ENCODE measurements at regions not wholly inside any gene's neighbourhood (a gene's known extent, or its start where the extent isn't known, plus 50 kb on each side); places are given as distances from the start of the nearest gene placed in this dataset.

DNA sequence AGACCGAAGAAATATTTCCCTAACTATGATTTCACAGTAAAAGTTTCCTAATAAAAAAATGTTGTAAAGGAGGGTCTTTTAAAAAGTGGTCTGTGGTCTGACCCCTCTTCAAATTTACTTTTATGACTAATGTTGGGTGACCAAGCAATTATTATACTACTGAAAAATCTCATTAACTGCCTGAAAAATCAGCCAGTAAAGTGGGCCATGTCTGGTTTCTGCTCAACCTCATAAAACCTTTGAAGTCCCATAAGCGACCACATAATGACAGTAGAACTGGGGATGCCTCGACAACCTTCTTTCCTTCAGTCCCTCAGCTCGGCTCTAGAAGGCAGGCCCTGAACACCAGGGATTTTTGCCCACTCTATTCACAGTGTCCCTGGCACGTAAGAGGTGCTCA lies 434.3 kb downstream of the EFNB2 start:
- no peak overlapping the region for H3K27ac ChIP-seq (ENCODE audit: insufficient read depth, low read length)
- no peaks in the 10 kb centered on the region for H3K79me1 ChIP-seq (ENCODE audit: low read depth in 1 of 2, low read length in 2 of 2)
- no TSS peak for BruUV-seq (replicated peaks)
- no peak overlapping the region for H3K4me2 ChIP-seq (ENCODE audit: low read depth, low read length)
- no peak overlapping the region for H3K23ac ChIP-seq (ENCODE audit: low read depth, low read length)
- in situ Hi-C loops (cut with MboI; ENCODE audit: low sequenced_read_pairs): no loop called here
- dilution Hi-C loops (cut with HindIII; ENCODE audit: low sequenced_read_pairs, unreplicated experiment): no loop called here
- no peak for ATAC-seq (ENCODE audit: low read depth)
- CTCF ChIA-PET: no interaction called here
- no peak overlapping the region for H4K5ac ChIP-seq (ENCODE audit: low read depth, low read length)
- no peak overlapping the region for H2AFZ ChIP-seq (replicated peaks; ENCODE audit: low read length, poor library complexity)
- no peak overlapping the region for H2BK120ac ChIP-seq (ENCODE audit: low read depth, low read length)
- H3K14ac ChIP-seq (replicated peaks; ENCODE audit: low read depth, low read length): no peak overlapping the region
- H2BK20ac ChIP-seq (ENCODE audit: low read depth, low read length): 0 out of 2 replicates have a peak overlapping the region, but pooled peaks have one; percentile 2
- POLR2A ChIA-PET (ENCODE audit: unreplicated experiment): no interaction called here
- no peak overlapping the region for H3K9ac ChIP-seq (ENCODE audit: low read depth, low read length)
- H2BK15ac ChIP-seq (ENCODE audit: low read depth, low read length): no peak overlapping the region
- no peak overlapping the region for H3K4me3 ChIP-seq (ENCODE audit: insufficient read depth, low read depth, low read length)
- TF ChIP-seq RFX5 (IDR thresholded peaks at IDR 0.05; ENCODE audit: low read depth, low read length): no peak
- TF ChIP-seq RAD21 (IDR thresholded peaks at IDR 0.05; ENCODE audit: low read length): no peak
- TF ChIP-seq, protein P1, sequence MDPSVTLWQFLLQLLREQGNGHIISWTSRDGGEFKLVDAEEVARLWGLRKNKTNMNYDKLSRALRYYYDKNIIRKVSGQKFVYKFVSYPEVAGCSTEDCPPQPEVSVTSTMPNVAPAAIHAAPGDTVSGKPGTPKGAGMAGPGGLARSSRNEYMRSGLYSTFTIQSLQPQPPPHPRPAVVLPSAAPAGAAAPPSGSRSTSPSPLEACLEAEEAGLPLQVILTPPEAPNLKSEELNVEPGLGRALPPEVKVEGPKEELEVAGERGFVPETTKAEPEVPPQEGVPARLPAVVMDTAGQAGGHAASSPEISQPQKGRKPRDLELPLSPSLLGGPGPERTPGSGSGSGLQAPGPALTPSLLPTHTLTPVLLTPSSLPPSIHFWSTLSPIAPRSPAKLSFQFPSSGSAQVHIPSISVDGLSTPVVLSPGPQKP (IDR thresholded peaks at IDR 0.05; ENCODE audit: borderline replicate concordance, low read depth, low read length): no peak
- TF ChIP-seq, protein P2, sequence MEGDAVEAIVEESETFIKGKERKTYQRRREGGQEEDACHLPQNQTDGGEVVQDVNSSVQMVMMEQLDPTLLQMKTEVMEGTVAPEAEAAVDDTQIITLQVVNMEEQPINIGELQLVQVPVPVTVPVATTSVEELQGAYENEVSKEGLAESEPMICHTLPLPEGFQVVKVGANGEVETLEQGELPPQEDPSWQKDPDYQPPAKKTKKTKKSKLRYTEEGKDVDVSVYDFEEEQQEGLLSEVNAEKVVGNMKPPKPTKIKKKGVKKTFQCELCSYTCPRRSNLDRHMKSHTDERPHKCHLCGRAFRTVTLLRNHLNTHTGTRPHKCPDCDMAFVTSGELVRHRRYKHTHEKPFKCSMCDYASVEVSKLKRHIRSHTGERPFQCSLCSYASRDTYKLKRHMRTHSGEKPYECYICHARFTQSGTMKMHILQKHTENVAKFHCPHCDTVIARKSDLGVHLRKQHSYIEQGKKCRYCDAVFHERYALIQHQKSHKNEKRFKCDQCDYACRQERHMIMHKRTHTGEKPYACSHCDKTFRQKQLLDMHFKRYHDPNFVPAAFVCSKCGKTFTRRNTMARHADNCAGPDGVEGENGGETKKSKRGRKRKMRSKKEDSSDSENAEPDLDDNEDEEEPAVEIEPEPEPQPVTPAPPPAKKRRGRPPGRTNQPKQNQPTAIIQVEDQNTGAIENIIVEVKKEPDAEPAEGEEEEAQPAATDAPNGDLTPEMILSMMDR (conservative IDR thresholded peaks at IDR 0.05; ENCODE audit: low read depth, low read length): no peak
- TF ChIP-seq NFE2L2 (IDR thresholded peaks at IDR 0.05; ENCODE audit: low read depth, low read length): no peak
- no peak for TF ChIP-seq SMC3 (IDR thresholded peaks at IDR 0.05; ENCODE audit: low read depth, low read length)
- TF ChIP-seq POLR2A (IDR thresholded peaks at IDR 0.05; ENCODE audit: low read depth, low read length): no peak
- no peak for TF ChIP-seq MXI1 (IDR thresholded peaks at IDR 0.05; ENCODE audit: borderline replicate concordance, low read depth, low read length)
- TF ChIP-seq RCOR1 (IDR thresholded peaks at IDR 0.05; ENCODE audit: insufficient replicate concordance, low read length): no peak
- TF ChIP-seq MAZ (IDR thresholded peaks at IDR 0.05; ENCODE audit: borderline replicate concordance, low read depth, low read length): no peak
- TF ChIP-seq, protein P3, sequence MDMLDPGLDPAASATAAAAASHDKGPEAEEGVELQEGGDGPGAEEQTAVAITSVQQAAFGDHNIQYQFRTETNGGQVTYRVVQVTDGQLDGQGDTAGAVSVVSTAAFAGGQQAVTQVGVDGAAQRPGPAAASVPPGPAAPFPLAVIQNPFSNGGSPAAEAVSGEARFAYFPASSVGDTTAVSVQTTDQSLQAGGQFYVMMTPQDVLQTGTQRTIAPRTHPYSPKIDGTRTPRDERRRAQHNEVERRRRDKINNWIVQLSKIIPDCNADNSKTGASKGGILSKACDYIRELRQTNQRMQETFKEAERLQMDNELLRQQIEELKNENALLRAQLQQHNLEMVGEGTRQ (IDR thresholded peaks at IDR 0.05; ENCODE audit: low read depth, low read length): no peak
- TF ChIP-seq CHD1 (IDR thresholded peaks at IDR 0.05; ENCODE audit: low read depth, low read length): no peak
- H2AK5ac ChIP-seq (ENCODE audit: low read depth, low read length): no peak overlapping the region
- no peak overlapping the region for H2AK9ac ChIP-seq (replicated peaks; ENCODE audit: low read depth, low read length, poor library complexity)
- H3K9me3 ChIP-seq (ENCODE audit: control insufficient read depth, insufficient read depth, low read length): no peaks in the 10 kb centered on the region
- H3K36me3 ChIP-seq (ENCODE audit: control insufficient read depth, insufficient read depth, low read length): no peaks in the 10 kb centered on the region
- intact Hi-C loops (cut with micrococcal nuclease): no loop called here
- no peak overlapping the region for H4K8ac ChIP-seq (ENCODE audit: low read depth in 2 of 2, low read length in 2 of 2)
- H4K91ac ChIP-seq (ENCODE audit: insufficient read depth, low read depth, low read length): no peak overlapping the region
- H3K27me3 ChIP-seq (ENCODE audit: control insufficient read depth, insufficient read depth, low read length): no peaks in the 10 kb centered on the region
- peak overlapping the region; percentile 5; the same call in 1 of the 2 replicates for H3K4ac ChIP-seq (ENCODE audit: low read depth, low read length)
- H3K18ac ChIP-seq (ENCODE audit: low read depth, low read length): no peak overlapping the region; the same call in 1 of the 2 replicates
- H4K20me1 ChIP-seq (ENCODE audit: insufficient read depth, low read length): no peaks in the 10 kb centered on the region
- no peak for DNase-seq
- peaks cover 9% of the 10 kb centered on the region for H3K4me1 ChIP-seq (ENCODE audit: control insufficient read depth, insufficient read depth, low read length)
- H3K9me1 ChIP-seq (ENCODE audit: insufficient read depth, low read length): peaks cover 7% of the 10 kb centered on the region
- no peak overlapping the region for H2BK5ac ChIP-seq (ENCODE audit: low read depth, low read length, poor library complexity, severe bottlenecking)
- 100% methylated on average over 1 of the region's 5 CpGs; no CpG with 5 or more reads in 1 of the 2 experiments for WGBS, 2 experiments (ENCODE audit: extremely low coverage in 2 of 2, insufficient read length in 1 of 2)
- no peak overlapping the region for H3K56ac ChIP-seq (ENCODE audit: extremely low read depth, insufficient read depth, low read length)

All from IMR-90 (cell line).